ENCODE measurements at regions not wholly inside any gene's neighbourhood (a gene's known extent, or its start where the extent isn't known, plus 50 kb on each side); places are given as distances from the start of the nearest gene placed in this dataset.

DNA sequence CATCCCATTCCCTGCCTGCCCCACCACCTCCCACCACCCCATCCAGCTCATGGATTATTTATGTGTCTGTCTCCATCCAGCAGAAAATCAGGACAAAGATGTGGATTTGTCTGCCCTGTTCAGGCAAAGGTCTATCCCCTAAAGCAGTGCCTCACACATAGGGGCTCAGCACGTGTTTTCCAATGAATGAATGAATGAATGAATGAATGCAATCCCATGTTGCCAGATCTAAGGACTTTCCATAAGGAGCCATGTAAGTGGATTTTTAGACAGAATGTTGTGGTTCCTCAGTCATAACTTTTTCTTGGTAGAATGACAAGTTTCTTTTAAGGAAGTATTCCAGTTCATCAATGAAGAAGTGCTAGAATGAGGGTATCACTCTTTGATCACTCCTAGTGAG is 133.7 kb downstream of the RNASET2 start:
- H3K27me3 ChIP-seq (replicated peaks; ENCODE audit: insufficient read depth) = no peaks in the 10 kb centered on the region
- H3K9ac ChIP-seq = no peak overlapping the region
- 6 to 12% methylated on average over 1 of the region's 1 CpG for WGBS, 2 experiments (ENCODE audit: low coverage in 1 of 2, low lambda C conversion rate in 2 of 2, missing lambda C conversion rate in 2 of 2)
- in situ Hi-C loops (cut with MboI) = no loop called here
- H3K4me2 ChIP-seq (ENCODE audit: unreplicated experiment) = no peak overlapping the region
- H3K27ac ChIP-seq = no peak overlapping the region
- H3F3A ChIP-seq (ENCODE audit: insufficient read depth) = no peaks in the 10 kb centered on the region
- no peaks in the 10 kb centered on the region for H3K9me3 ChIP-seq (ENCODE audit: low read depth)
- H3K4me1 ChIP-seq (ENCODE audit: insufficient read depth) = no peaks in the 10 kb centered on the region
- no peak overlapping the region for H2AFZ ChIP-seq
- no peak for DNase-seq
- H3K4me3 ChIP-seq = no peak overlapping the region
- H3K36me3 ChIP-seq (ENCODE audit: low read depth) = no peaks in the 10 kb centered on the region
- no peaks in the 10 kb centered on the region for H3K79me2 ChIP-seq (ENCODE audit: insufficient read depth)
- 0 out of 2 replicates have a peak, but pooled peaks cover 4% of the 10 kb centered on the region for H3K9me2 ChIP-seq (ENCODE audit: insufficient read depth)
- no peaks in the 10 kb centered on the region for H4K20me1 ChIP-seq (ENCODE audit: insufficient read depth)
- no peak for TF ChIP-seq EZH2phosphoT487 (IDR thresholded peaks at IDR 0.05; ENCODE audit: insufficient read depth, low read depth)
- no peak for TF ChIP-seq EZH2 (IDR thresholded peaks at IDR 0.05; ENCODE audit: insufficient read depth, poor library complexity, severe bottlenecking)

GRCh38 chr6:166820483-166820882 is 135.9 kb downstream of the RNASET2 start:
- no peak for DNase-seq
- no peaks in the 10 kb centered on the region for H3K9me2 ChIP-seq (ENCODE audit: insufficient read depth)
- H3K36me3 ChIP-seq (ENCODE audit: low read depth) = no peaks in the 10 kb centered on the region
- H3K9me3 ChIP-seq (ENCODE audit: low read depth) = no peaks in the 10 kb centered on the region
- H3K79me2 ChIP-seq (ENCODE audit: insufficient read depth) = no peaks in the 10 kb centered on the region
- H2AFZ ChIP-seq = no peak overlapping the region
- no peak overlapping the region for H3K9ac ChIP-seq
- no peaks in the 10 kb centered on the region for H3K27me3 ChIP-seq (replicated peaks; ENCODE audit: insufficient read depth)
- no peak overlapping the region for H3K4me3 ChIP-seq
- no peaks in the 10 kb centered on the region for H4K20me1 ChIP-seq (ENCODE audit: insufficient read depth)
- no peaks in the 10 kb centered on the region for H3F3A ChIP-seq (ENCODE audit: insufficient read depth)
- in situ Hi-C loops (cut with MboI) = no loop called here
- H3K4me1 ChIP-seq (ENCODE audit: insufficient read depth) = no peaks in the 10 kb centered on the region
- no peak overlapping the region for H3K4me2 ChIP-seq (ENCODE audit: unreplicated experiment)
- no peak for TF ChIP-seq EZH2 (IDR thresholded peaks at IDR 0.05; ENCODE audit: insufficient read depth, poor library complexity, severe bottlenecking)
- TF ChIP-seq EZH2phosphoT487 (IDR thresholded peaks at IDR 0.05; ENCODE audit: insufficient read depth, low read depth) = no peak
- WGBS, 2 experiments (ENCODE audit: low coverage in 1 of 2, low lambda C conversion rate in 2 of 2, missing lambda C conversion rate in 2 of 2) = 30 to 31% methylated on average over 1 of the region's 1 CpG
- H3K27ac ChIP-seq = no peak overlapping the region

- in situ Hi-C loops (cut with MboI) = no loop called here
- no peaks in the 10 kb centered on the region for H3K4me1 ChIP-seq (ENCODE audit: insufficient read depth)
- H3K9ac ChIP-seq = no peak overlapping the region
- H3K9me3 ChIP-seq (ENCODE audit: low read depth) = no peaks in the 10 kb centered on the region
- no peaks in the 10 kb centered on the region for H3F3A ChIP-seq (ENCODE audit: insufficient read depth)
- no peaks in the 10 kb centered on the region for H4K20me1 ChIP-seq (ENCODE audit: insufficient read depth)
- H3K27me3 ChIP-seq (replicated peaks; ENCODE audit: insufficient read depth) = no peaks in the 10 kb centered on the region
- TF ChIP-seq EZH2phosphoT487 (IDR thresholded peaks at IDR 0.05; ENCODE audit: insufficient read depth, low read depth) (no peak), EZH2 (IDR thresholded peaks at IDR 0.05; ENCODE audit: insufficient read depth, poor library complexity, severe bottlenecking) (no peak)
- H3K27ac ChIP-seq = no peak overlapping the region
- 7 to 9% methylated on average over 1 of the region's 1 CpG for WGBS, 2 experiments (ENCODE audit: low coverage in 1 of 2, low lambda C conversion rate in 2 of 2, missing lambda C conversion rate in 2 of 2)
- no peaks in the 10 kb centered on the region for H3K79me2 ChIP-seq (ENCODE audit: insufficient read depth)
- no peaks in the 10 kb centered on the region for H3K36me3 ChIP-seq (ENCODE audit: low read depth)
- no peaks in the 10 kb centered on the region for H3K9me2 ChIP-seq (ENCODE audit: insufficient read depth)
- H3K4me3 ChIP-seq = no peak overlapping the region
- no peak overlapping the region for H3K4me2 ChIP-seq (ENCODE audit: unreplicated experiment)
- no peak overlapping the region for H2AFZ ChIP-seq
- no peak for DNase-seq
Measured at GRCh38 chr6:166820070-166820469, 136.3 kb downstream of the RNASET2 start.

GRCh38 chr6:166815629-166816028 is 140.7 kb downstream of the RNASET2 start:
- WGBS, 2 experiments (ENCODE audit: low coverage in 1 of 2, low lambda C conversion rate in 2 of 2, missing lambda C conversion rate in 2 of 2) = 22 to 26% methylated on average over 4 of the region's 4 CpGs

GRCh38 chr6:166814390-166814789 is 142.0 kb downstream of the RNASET2 start:
- H3K27me3 ChIP-seq (replicated peaks; ENCODE audit: insufficient read depth) = no peaks in the 10 kb centered on the region
- WGBS, 2 experiments (ENCODE audit: low coverage in 1 of 2, low lambda C conversion rate in 2 of 2, missing lambda C conversion rate in 2 of 2) = 23 to 34% methylated on average over 7 of the region's 7 CpGs
- no peak for TF ChIP-seq EZH2phosphoT487 (IDR thresholded peaks at IDR 0.05; ENCODE audit: insufficient read depth, low read depth)
- TF ChIP-seq EZH2 (IDR thresholded peaks at IDR 0.05; ENCODE audit: insufficient read depth, poor library complexity, severe bottlenecking) = no peak
- H3K79me2 ChIP-seq (ENCODE audit: insufficient read depth) = no peaks in the 10 kb centered on the region
- H3F3A ChIP-seq (ENCODE audit: insufficient read depth) = no peaks in the 10 kb centered on the region
- H4K20me1 ChIP-seq (ENCODE audit: insufficient read depth) = no peaks in the 10 kb centered on the region
- no peak overlapping the region for H3K4me2 ChIP-seq (ENCODE audit: unreplicated experiment)
- no peak overlapping the region for H2AFZ ChIP-seq
- H3K9ac ChIP-seq = no peak overlapping the region
- H3K36me3 ChIP-seq (ENCODE audit: low read depth) = no peaks in the 10 kb centered on the region
- H3K9me3 ChIP-seq (ENCODE audit: low read depth) = no peaks in the 10 kb centered on the region
- H3K4me1 ChIP-seq (ENCODE audit: insufficient read depth) = no peaks in the 10 kb centered on the region
- in situ Hi-C loops (cut with MboI) = no loop called here
- DNase-seq = no peak
- no peak overlapping the region for H3K27ac ChIP-seq
- no peaks in the 10 kb centered on the region for H3K9me2 ChIP-seq (ENCODE audit: insufficient read depth)
- no peak overlapping the region for H3K4me3 ChIP-seq

More at GRCh38 chr6:166815629-166816028, 140.7 kb downstream of the RNASET2 start:
- no peaks in the 10 kb centered on the region for H3K9me3 ChIP-seq (ENCODE audit: low read depth)
- peak; percentile 23 for DNase-seq
- no peaks in the 10 kb centered on the region for H3K4me1 ChIP-seq (ENCODE audit: insufficient read depth)
- H3F3A ChIP-seq (ENCODE audit: insufficient read depth) = no peaks in the 10 kb centered on the region
- no peaks in the 10 kb centered on the region for H4K20me1 ChIP-seq (ENCODE audit: insufficient read depth)
- no peak overlapping the region for H3K4me3 ChIP-seq
- in situ Hi-C loops (cut with MboI) = no loop called here
- H3K4me2 ChIP-seq (ENCODE audit: unreplicated experiment) = no peak overlapping the region
- H3K79me2 ChIP-seq (ENCODE audit: insufficient read depth) = no peaks in the 10 kb centered on the region
- no peak for TF ChIP-seq EZH2phosphoT487 (IDR thresholded peaks at IDR 0.05; ENCODE audit: insufficient read depth, low read depth)
- TF ChIP-seq EZH2 (IDR thresholded peaks at IDR 0.05; ENCODE audit: insufficient read depth, poor library complexity, severe bottlenecking) = no peak
- H2AFZ ChIP-seq = no peak overlapping the region
- H3K9ac ChIP-seq = no peak overlapping the region
- no peak overlapping the region for H3K27ac ChIP-seq
- no peaks in the 10 kb centered on the region for H3K9me2 ChIP-seq (ENCODE audit: insufficient read depth)
- H3K27me3 ChIP-seq (replicated peaks; ENCODE audit: insufficient read depth) = no peaks in the 10 kb centered on the region
- H3K36me3 ChIP-seq (ENCODE audit: low read depth) = no peaks in the 10 kb centered on the region
